ENCODE measurements at regions not wholly inside any gene's neighbourhood (a gene's known extent, or its start where the extent isn't known, plus 50 kb on each side); places are given as distances from the start of the nearest gene placed in this dataset.

GRCh38 chr9:11016081-11016480 lies 403.3 kb upstream of the PTPRD start:
- TF ChIP-seq CTCF (IDR thresholded peaks at IDR 0.05; ENCODE audit: control insufficient read depth, insufficient read depth, low read depth, low read length, missing control alignments), result no peak
- H3K4me3 ChIP-seq (ENCODE audit: control insufficient read depth, low read depth, low read length), result no peak overlapping the region
- DNase-seq (ENCODE audit: low read depth), result no peak

- no peak overlapping the region for H3K4me3 ChIP-seq (ENCODE audit: control insufficient read depth, low read depth, low read length)
- no peak for DNase-seq (ENCODE audit: low read depth)
- TF ChIP-seq CTCF (IDR thresholded peaks at IDR 0.05; ENCODE audit: control insufficient read depth, insufficient read depth, low read depth, low read length, missing control alignments), result no peak
Observed at GRCh38 chr9:11023201-11023600, 410.4 kb upstream of the PTPRD start.

- no peak overlapping the region for H3K4me3 ChIP-seq (ENCODE audit: control insufficient read depth, low read depth, low read length)
- no peak for TF ChIP-seq CTCF (IDR thresholded peaks at IDR 0.05; ENCODE audit: control insufficient read depth, insufficient read depth, low read depth, low read length, missing control alignments)
- DNase-seq (ENCODE audit: low read depth), result no peak
Observed at GRCh38 chr9:11025775-11026174, 413.0 kb upstream of the PTPRD start.

GRCh38 chr9:11038366-11038765 lies 425.6 kb upstream of the PTPRD start:
- H3K4me3 ChIP-seq (ENCODE audit: control insufficient read depth, low read depth, low read length), result no peak overlapping the region
- DNase-seq (ENCODE audit: low read depth), result no peak
- TF ChIP-seq CTCF (IDR thresholded peaks at IDR 0.05; ENCODE audit: control insufficient read depth, insufficient read depth, low read depth, low read length, missing control alignments), result no peak

- TF ChIP-seq CTCF (IDR thresholded peaks at IDR 0.05; ENCODE audit: control insufficient read depth, insufficient read depth, low read depth, low read length, missing control alignments), result no peak
- DNase-seq (ENCODE audit: low read depth), result no peak
- H3K4me3 ChIP-seq (ENCODE audit: control insufficient read depth, low read depth, low read length), result no peak overlapping the region
Observed at GRCh38 chr9:11039006-11039405, 426.2 kb upstream of the PTPRD start.

GRCh38 chr9:11045589-11045988 lies 432.8 kb upstream of the PTPRD start:
- no peak for DNase-seq (ENCODE audit: low read depth)
- TF ChIP-seq CTCF (IDR thresholded peaks at IDR 0.05; ENCODE audit: control insufficient read depth, insufficient read depth, low read depth, low read length, missing control alignments), result no peak
- no peak overlapping the region for H3K4me3 ChIP-seq (ENCODE audit: control insufficient read depth, low read depth, low read length)

GRCh38 chr9:11063263-11063662 lies 450.5 kb upstream of the PTPRD start:
- DNase-seq (ENCODE audit: low read depth), result no peak
- no peak overlapping the region for H3K4me3 ChIP-seq (ENCODE audit: control insufficient read depth, low read depth, low read length)
- no peak for TF ChIP-seq CTCF (IDR thresholded peaks at IDR 0.05; ENCODE audit: control insufficient read depth, insufficient read depth, low read depth, low read length, missing control alignments)
